ENCODE measurements at regions not wholly inside any gene's neighbourhood (a gene's known extent, or its start where the extent isn't known, plus 50 kb on each side); places are given as distances from the start of the nearest gene placed in this dataset.

- H3K27me3 ChIP-seq: no peaks in the 10 kb centered on the region
- H3K9me3 ChIP-seq: no peaks in the 10 kb centered on the region
- H3K4me1 ChIP-seq: no peaks in the 10 kb centered on the region
- H3K36me3 ChIP-seq: no peaks in the 10 kb centered on the region
- TF ChIP-seq CTCF (IDR thresholded peaks at IDR 0.05 in 4 of 5, conservative IDR thresholded peaks at IDR 0.05 in 1 of 5) (no peak), POLR2A (IDR thresholded peaks at IDR 0.05) (no peak)
- ATAC-seq (no peak), DNase-seq (no peak)
- H3K4me3 ChIP-seq: no peak overlapping the region
- H3K27ac ChIP-seq: no peak overlapping the region
- in situ Hi-C loops (cut with MboI; ENCODE audit: low sequenced_read_pairs in 4 of 4) (no loop called here), intact Hi-C loops (cut with DNase I; ENCODE audit: low total_unique reads) (no loop called here)
Observed at GRCh38 chr18:71025505-71026225, 736.8 kb downstream of the SOCS6 start.

GRCh38 chr18:71022389-71022788, 733.5 kb downstream of the SOCS6 start:
- DNase-seq: no peak
- intact Hi-C loops (cut with DNase I; ENCODE audit: low total_unique reads): no loop called here
- no peak overlapping the region for H3K4me3 ChIP-seq
- H3K36me3 ChIP-seq: no peaks in the 10 kb centered on the region
- no peaks in the 10 kb centered on the region for H3K4me1 ChIP-seq
- H3K9me3 ChIP-seq: no peaks in the 10 kb centered on the region
- H3K27me3 ChIP-seq: no peaks in the 10 kb centered on the region
- ATAC-seq: no peak
- in situ Hi-C loops (cut with MboI; ENCODE audit: low sequenced_read_pairs in 4 of 4): no loop called here
- TF ChIP-seq POLR2A (IDR thresholded peaks at IDR 0.05) (no peak), CTCF (IDR thresholded peaks at IDR 0.05 in 4 of 5, conservative IDR thresholded peaks at IDR 0.05 in 1 of 5) (no peak)
- no peak overlapping the region for H3K27ac ChIP-seq

- Histone ChIP-seq H3K36me3 (no peaks in the 10 kb centered on the region), H3K4me3 (no peak overlapping the region), H3K9me3 (no peaks in the 10 kb centered on the region), H3K27ac (no peak overlapping the region), H3K27me3 (no peaks in the 10 kb centered on the region), H3K4me1 (no peaks in the 10 kb centered on the region)
- ATAC-seq: no peak
- DNase-seq: no peak
- in situ Hi-C loops (cut with MboI; ENCODE audit: low sequenced_read_pairs in 4 of 4): no loop called here
- TF ChIP-seq POLR2A (IDR thresholded peaks at IDR 0.05) (no peak), CTCF (IDR thresholded peaks at IDR 0.05 in 4 of 5, conservative IDR thresholded peaks at IDR 0.05 in 1 of 5) (no peak)
- intact Hi-C loops (cut with DNase I; ENCODE audit: low total_unique reads): no loop called here
Observed at GRCh38 chr18:71021030-71021362, 732.2 kb downstream of the SOCS6 start.

- H3K27ac ChIP-seq: no peak overlapping the region
- no peak overlapping the region for H3K4me3 ChIP-seq
- no peaks in the 10 kb centered on the region for H3K9me3 ChIP-seq
- H3K4me1 ChIP-seq: no peaks in the 10 kb centered on the region
- no peaks in the 10 kb centered on the region for H3K36me3 ChIP-seq
- no peak for ATAC-seq
- intact Hi-C loops (cut with DNase I; ENCODE audit: low total_unique reads): no loop called here
- DNase-seq: no peak
- TF ChIP-seq POLR2A (IDR thresholded peaks at IDR 0.05): no peak
- TF ChIP-seq CTCF (IDR thresholded peaks at IDR 0.05 in 4 of 5, conservative IDR thresholded peaks at IDR 0.05 in 1 of 5): no peak
- in situ Hi-C loops (cut with MboI; ENCODE audit: low sequenced_read_pairs in 4 of 4): no loop called here
- no peaks in the 10 kb centered on the region for H3K27me3 ChIP-seq
Observed at GRCh38 chr18:71020342-71021029, 731.6 kb downstream of the SOCS6 start.
